CD4-positive, alpha-beta T cell treated with Interleukin-21 for 1 hour (primary cell): ENCODE measurements at regions not wholly inside any gene's neighbourhood (a gene's known extent, or its start where the extent isn't known, plus 50 kb on each side); places are given as distances from the start of the nearest gene placed in this dataset.

Source experiments
- DNase-seq: peaks from one replicate; pipeline ENCODE4 v3.0.0-alpha.2; 2020

DNA sequence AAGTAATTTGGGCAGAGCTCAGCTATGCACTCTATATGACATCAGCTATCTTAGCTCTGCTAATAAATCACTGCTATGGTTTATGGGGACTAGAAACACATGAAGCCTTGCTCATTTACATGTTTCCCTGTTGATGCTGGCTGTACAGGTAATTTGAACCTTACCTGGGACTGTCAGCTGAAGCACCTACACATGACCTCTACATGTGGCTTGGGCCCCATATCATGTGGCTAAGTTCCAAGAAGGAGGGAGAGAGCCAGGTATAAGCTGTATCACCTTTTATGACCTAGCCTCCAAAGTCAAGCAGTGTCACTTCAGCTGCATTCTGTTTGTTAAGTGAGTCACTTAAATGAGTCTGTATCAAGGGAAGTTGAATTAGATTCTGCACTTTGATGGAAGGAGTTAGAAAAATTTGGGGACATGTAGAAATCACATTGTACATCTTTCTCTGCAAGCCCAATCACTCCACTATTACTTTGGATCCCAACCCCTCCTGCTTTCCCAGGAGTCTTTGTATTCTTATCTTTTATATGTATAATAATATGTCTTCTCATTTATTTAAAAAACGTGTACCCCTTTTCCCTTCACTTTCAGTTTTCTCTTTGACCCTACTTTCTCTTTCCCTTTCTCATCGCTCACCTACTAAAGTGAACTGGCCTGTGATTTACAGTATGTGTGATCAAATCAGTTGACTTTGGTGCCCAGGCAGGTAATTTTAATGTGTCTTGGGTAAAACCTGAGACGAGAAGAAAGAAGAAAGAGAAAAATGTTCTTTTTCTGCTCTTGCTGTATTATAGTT is 53.4 kb upstream of the PRKACB start:
- DNase-seq, result peak; percentile 60

DNA sequence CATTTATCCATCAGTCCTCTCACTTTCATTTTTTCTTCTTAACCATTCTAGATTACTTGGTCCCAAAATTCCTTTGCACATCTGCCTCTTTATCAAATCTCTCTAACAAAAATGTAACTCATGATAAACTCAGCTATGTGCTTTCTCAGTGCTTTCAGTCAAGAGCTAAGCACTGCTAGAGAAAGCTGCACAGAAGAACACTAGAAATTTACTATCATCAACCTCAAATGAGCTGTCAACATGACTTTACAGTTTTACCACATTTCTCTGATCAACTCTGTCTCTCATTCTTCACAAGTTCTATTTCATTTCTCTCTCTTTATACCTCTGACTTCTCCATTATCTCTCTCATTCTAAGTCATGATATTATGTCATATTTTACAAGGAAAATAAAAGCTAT is 54.2 kb upstream of the PRKACB start:
- DNase-seq, result no peak

GRCh38 chr1:84089465-84089864 is 54.6 kb upstream of the PRKACB start:
- no peak for DNase-seq

DNA sequence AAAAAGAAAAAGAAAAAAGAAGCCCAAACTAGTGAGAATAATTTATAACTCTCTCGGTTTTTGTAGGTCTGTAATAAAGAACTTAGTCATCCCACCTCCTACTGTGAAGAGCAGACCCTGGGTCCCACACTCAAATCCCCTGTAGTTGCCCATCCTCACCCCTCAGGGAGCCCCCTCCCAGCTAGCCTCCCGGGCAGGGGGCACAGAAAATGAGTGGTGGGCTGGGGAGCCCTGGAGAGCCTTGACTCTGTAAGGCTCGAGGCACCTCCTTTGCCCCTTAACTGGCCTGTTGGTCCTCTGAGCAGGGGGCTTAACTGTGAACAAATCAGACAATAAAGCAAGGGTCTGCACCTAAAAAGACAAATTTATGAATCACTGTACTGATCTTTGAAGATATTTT is 57.5 kb upstream of the PRKACB start:
- no peak for DNase-seq

DNA sequence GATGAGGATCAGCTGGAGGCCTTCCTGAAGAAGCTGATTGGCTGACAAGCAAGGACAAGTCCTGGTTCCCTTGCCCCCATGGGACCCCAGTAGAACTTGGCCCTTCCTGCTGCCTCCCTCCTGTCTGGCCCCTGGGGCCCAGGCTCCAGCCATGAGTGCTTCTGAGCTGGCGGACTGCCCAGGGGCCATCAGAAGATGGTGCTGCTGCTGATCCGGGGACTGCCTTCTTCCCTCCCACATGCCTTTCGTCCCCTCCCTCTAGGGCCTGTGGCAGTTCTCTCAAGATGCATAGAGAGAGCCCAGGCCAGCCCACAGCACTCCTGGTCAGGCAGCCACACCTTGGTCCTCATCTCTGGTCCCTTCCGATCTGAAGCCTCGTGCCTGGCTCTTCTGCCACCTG is 57.9 kb upstream of the PRKACB start:
- DNase-seq, result no peak

DNA sequence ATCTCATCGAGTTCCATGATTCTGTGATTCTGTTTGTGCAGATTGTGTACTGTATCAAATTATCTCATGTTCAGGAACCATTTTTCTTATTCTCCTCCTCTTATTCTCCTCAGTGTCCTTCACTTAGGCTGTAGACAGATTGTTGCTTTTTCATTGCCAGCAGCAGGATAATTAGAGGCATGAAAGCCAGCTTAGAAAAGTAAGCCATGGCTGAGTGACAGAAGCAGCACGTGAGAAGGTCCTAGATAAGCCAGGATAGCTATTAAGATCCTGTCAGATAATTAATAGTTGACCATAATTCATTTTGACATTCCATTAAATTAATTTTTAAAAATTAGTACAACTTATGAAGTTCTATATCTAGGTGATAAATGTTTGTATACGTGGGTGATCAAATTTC is 60.8 kb upstream of the PRKACB start:
- DNase-seq, result no peak

DNA sequence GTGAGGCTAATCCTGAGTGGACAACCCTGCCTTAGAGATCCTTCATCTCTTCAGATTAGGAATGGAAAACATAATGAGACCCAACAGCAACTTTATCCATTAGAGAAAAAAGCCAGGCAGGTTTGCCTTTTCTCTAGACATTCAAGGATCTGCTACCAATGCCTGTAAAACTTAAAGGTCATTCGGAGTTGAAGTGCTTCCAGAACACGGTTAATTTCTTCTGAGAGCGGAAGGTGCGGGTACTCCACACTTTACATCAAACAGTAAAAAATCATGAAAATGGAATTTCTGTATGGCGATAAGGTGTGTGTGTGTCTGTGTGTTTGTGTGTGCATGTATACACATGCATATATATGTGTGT is 65.2 kb upstream of the PRKACB start:
- no peak for DNase-seq

DNA sequence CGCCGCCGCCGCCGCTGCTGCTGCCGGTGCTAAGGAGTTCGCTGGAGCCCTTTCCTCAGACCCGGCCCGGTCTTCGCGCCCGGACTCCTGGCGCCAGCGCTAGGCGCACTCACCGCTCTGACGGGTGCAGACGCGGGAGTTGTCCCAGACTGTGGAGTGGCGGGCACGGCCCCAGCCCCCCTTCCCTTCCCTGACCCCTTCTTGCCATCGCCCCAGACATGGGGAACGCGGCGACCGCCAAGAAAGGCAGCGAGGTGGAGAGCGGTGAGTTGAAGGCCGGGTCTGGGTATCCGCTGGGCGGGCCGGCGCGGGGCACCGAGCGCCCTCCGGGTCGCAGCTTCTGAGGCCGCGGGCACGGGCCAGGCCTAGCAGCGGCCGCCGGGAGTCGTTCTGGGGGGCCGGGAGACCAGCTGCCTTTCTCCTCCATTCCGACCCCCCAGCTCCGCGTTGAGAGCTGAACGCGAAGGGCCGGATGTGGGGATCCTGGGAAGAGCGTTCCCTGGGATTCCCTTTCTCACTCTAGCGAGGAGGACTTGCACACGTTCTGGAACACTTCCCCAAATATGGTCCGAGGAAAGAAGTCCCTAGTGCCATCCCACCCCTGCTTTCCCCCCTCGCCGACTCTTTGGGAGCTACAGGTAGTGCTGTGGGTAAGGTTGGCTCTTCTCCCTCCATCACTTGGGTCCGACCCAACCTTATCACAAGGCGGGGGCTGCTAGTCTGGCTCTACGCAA is 65.8 kb upstream of the PRKACB start:
- no peak for DNase-seq

GRCh38 chr1:84077476-84078107 is 66.5 kb upstream of the PRKACB start:
- DNase-seq, result peak; percentile 78

DNA sequence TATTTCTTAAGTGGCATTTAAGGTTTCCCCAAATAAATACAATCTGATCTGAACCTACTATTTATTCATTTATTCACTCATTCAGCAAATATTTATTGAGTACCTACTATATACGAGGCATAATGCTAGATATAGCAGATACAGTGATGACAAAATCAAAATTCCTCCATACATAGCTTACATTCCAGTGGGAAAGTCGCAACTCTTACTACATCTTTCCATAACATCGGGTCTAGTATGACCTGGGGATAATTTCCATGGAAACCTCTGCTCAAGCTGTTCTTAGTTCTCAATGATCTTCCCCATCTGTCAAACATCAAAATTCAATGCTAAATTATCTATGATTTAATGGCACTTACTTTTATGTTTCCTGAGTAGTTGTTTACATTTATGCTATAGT is 70.8 kb upstream of the PRKACB start:
- no peak for DNase-seq

DNA sequence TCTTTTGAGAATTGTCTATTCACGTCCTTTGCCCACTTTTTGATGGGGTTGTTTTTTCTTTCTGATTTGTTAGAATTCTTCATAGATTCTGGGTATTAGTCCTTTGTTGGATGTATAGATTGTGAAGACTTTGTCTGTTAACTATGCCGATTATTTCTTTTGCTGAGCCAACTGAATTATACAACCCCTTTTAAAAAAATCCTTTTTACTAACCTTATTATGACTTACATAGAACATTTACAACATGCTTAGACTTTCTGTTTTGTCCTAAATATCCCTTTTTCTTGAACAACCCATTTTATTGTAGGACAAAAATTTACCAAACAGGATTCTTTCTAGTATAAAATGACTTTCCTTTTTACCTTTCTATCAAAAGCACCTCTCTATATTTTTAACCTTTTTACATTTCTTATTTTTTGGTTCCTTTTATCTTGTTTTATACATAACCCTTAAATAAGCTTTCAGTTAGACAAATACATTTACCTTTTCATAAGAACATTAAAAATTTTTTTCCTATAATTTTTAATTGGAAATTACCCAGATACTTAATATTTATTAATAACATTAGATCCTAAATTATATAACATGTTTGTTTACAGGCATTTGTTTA is 70.4 kb upstream of the TTLL7 start:
- DNase-seq, result no peak

DNA sequence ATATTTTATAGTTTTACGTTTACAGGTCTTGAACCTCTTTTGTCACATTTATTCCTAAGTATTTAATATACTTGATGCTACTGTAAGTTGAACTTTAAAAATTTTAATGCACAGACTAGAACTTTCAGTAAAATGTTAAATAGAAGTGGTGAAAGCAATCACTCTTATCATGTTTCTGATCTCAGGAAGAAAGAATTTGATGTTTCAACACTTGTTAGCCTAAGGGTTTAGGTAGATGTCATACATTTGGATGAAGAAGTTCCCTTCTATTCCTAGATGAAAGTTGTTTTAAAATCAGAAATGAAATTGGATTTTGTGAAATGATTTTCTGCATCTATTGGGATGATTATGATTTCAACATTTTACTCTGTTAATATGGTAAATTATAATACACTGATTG is 63.6 kb upstream of the TTLL7 start:
- no peak for DNase-seq

GRCh38 chr1:84061336-84061735 is 62.4 kb upstream of the TTLL7 start:
- DNase-seq, result no peak

GRCh38 chr1:84060781-84061180 is 61.8 kb upstream of the TTLL7 start:
- DNase-seq, result no peak

DNA sequence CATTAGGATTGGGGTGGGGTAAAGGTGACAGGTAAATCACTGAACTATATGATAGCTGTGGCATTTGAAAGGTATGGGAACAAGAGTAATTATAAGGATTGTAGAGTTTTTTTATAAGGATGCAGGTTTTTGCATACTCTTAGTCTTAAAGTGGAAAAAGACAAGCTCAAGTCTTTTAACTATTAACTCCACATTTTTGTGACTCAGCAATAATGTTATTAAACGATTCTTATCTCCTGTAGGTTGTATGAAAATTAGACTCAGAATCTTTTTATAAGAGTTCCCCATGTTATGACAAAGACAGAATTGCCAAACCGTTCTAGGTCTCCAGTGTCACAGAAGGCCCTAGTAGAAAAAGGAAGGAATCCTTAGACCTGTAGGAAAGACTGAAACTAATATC is 49.9 kb upstream of the TTLL7 start:
- DNase-seq, result no peak
